ENCODE measurements at regions not wholly inside any gene's neighbourhood (a gene's known extent, or its start where the extent isn't known, plus 50 kb on each side); places are given as distances from the start of the nearest gene placed in this dataset.

- TF ChIP-seq ARNTL (CRISPR knock-in tag; IDR thresholded peaks at IDR 0.05; ENCODE audit: borderline replicate concordance, low read depth) (no peak), TSHZ2 (CRISPR knock-in tag; IDR thresholded peaks at IDR 0.05) (no peak), ZFP3 (CRISPR knock-in tag; IDR thresholded peaks at IDR 0.05) (no peak), TCF4 (CRISPR knock-in tag; IDR thresholded peaks at IDR 0.05; ENCODE audit: borderline replicate concordance) (no peak)
Measured at GRCh38 chr5:12099296-12099695, 195.1 kb upstream of the CTNND2 start.

Data from SK-N-SH treated with all-trans-retinoic acid at 6 μM for 48 hours (cell line).